Common myeloid progenitor, CD34-positive (primary cell): ENCODE measurements at regions not wholly inside any gene's neighbourhood (a gene's known extent, or its start where the extent isn't known, plus 50 kb on each side); places are given as distances from the start of the nearest gene placed in this dataset.

Experiments used
- CTCF ChIA-PET: fragments of 350-600 bp; sonication (Branson Sonifier 250); formaldehyde crosslinking; loops from one replicate; lab custom pipeline; 2021; ENCODE audit warnings: antibody characterized with exemption; lab: Charles Lee
- POLR2A ChIA-PET: fragments of 350-600 bp; sonication (Branson Sonifier 250); formaldehyde crosslinking; loops from one replicate; lab custom pipeline; 2021; ENCODE audit warnings: antibody characterized with exemption; lab: Charles Lee
- DNase-seq, 3 donors: peaks; one replicate each; pipeline versions ENCODE4 v3.0.0 to v3.0.0-alpha.2; 2013
- H3K27ac ChIP-seq, 2 experiments: 1 replicate in 1 of 2; 2 replicates in 1 of 2; pipeline ENCODE4 v1.7.0; 2013; ENCODE audit warnings: inconsistent platforms in 2 of 2, low read length in 2 of 2, mild to moderate bottlenecking in 2 of 2, low read depth in 1 of 2, moderate library complexity in 1 of 2; ENCODE audit not compliant: severe bottlenecking in 2 of 2, insufficient read depth in 1 of 2, poor library complexity in 1 of 2
- H3K27me3 ChIP-seq, 5 experiments: replicated peaks in 2 of 5; 1 replicate in 3 of 5; 2 replicates in 2 of 5; pipeline versions ENCODE4 v1.6.1 to v1.7.0; 2013; ENCODE audit warnings: low read length in 4 of 5, mild to moderate bottlenecking in 2 of 5, moderate library complexity in 2 of 5, inconsistent platforms in 1 of 5; ENCODE audit not compliant: insufficient read depth in 5 of 5, control insufficient read depth in 4 of 5
- H3K36me3 ChIP-seq, 4 experiments: 1 replicate in 2 of 4; 2 replicates in 2 of 4; pipeline versions ENCODE4 v1.6.1 to v1.7.0; 2013; ENCODE audit warnings: low read length in 3 of 4, control low read depth in 1 of 4, mild to moderate bottlenecking in 1 of 4; ENCODE audit not compliant: control insufficient read depth in 4 of 4, insufficient read depth in 4 of 4
- H3K4me1 ChIP-seq, 4 experiments: 1 replicate in 3 of 4; 2 replicates in 1 of 4; pipeline versions ENCODE4 v1.6.1 to v1.7.1; 2013; ENCODE audit warnings: low read length in 3 of 4, mild to moderate bottlenecking in 3 of 4, control low read depth in 1 of 4, inconsistent platforms in 1 of 4, moderate library complexity in 1 of 4; ENCODE audit not compliant: control insufficient read depth in 4 of 4, insufficient read depth in 4 of 4; ENCODE audit errors: control extremely low read depth in 1 of 4
- H3K4me3 ChIP-seq, 7 experiments: 1 replicate in 4 of 7; 2 replicates in 3 of 7; pipeline versions ENCODE4 v1.5.1 to v1.7.0; 2013; ENCODE audit warnings: mild to moderate bottlenecking in 7 of 7, low read length in 6 of 7, moderate library complexity in 6 of 7, inconsistent platforms in 2 of 7, low read depth in 2 of 7, control low read depth in 1 of 7; ENCODE audit not compliant: insufficient read depth in 4 of 7, control insufficient read depth in 1 of 7; ENCODE audit errors: extremely low read depth in 1 of 7
- H3K9me3 ChIP-seq, 5 experiments: 1 replicate in 4 of 5; 2 replicates in 1 of 5; pipeline versions ENCODE4 v1.6.1 to v1.7.1; 2013; ENCODE audit warnings: low read length in 4 of 5, mild to moderate bottlenecking in 2 of 5, inconsistent platforms in 1 of 5, low read depth in 1 of 5, moderate library complexity in 1 of 5; ENCODE audit not compliant: control insufficient read depth in 4 of 5, insufficient read depth in 2 of 5; ENCODE audit errors: control extremely low read depth in 1 of 5
- WGBS: methylation state at CpG from one replicate; pipeline ENCODE4 v1.1.5; 2013; ENCODE audit not compliant: insufficient coverage; 5-methylcytosine and 5-hydroxymethylcytosine counted together

GRCh38 chr1:229989591-229990248 lies 77.3 kb upstream of the GALNT2 start:
- H3K4me1 ChIP-seq = no peaks in the 10 kb centered on the region
- ChIA-PET CTCF (no interaction called here), POLR2A (no interaction called here)
- H3K4me3 ChIP-seq = no peak overlapping the region
- H3K36me3 ChIP-seq = no peaks in the 10 kb centered on the region
- WGBS = 42% methylated on average over 2 of the region's 4 CpGs
- no peak overlapping the region for H3K27ac ChIP-seq
- H3K27me3 ChIP-seq = peaks cover 0 to 2% (median 0%) of the 10 kb centered on the region in 5 experiments
- H3K9me3 ChIP-seq = no peaks in the 10 kb centered on the region
- no peak for DNase-seq

GRCh38 chr1:229990326-229990725 lies 76.7 kb upstream of the GALNT2 start:
- CTCF ChIA-PET = no interaction called here
- H3K9me3 ChIP-seq = no peaks in the 10 kb centered on the region
- no peak overlapping the region for H3K27ac ChIP-seq
- WGBS = 100% methylated on average over 2 of the region's 8 CpGs
- DNase-seq = no peak
- no peaks in the 10 kb centered on the region for H3K27me3 ChIP-seq
- POLR2A ChIA-PET = no interaction called here
- H3K36me3 ChIP-seq = no peaks in the 10 kb centered on the region
- no peaks in the 10 kb centered on the region for H3K4me1 ChIP-seq
- H3K4me3 ChIP-seq = no peak overlapping the region

DNA sequence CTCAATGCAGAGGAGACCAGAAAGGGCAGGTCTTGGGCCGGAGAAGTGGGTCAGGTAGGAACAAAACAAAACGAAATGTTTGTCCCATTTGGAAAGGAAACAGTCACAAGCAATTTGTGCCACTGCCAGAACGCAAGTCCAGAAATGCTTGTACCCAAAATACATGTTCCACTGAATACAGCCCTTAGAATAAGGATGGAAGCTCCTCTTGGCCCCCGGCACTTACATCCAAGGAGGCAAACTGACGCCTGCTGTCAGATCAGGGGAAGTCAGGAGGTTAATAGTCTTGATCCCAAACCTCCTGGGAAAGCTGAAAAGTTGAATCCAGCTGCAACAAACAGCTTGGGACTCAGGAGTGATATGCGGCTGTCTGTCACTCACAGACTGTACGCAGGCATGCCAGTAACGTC lies 75.9 kb upstream of the GALNT2 start:
- 100% methylated on average over 5 of the region's 8 CpGs for WGBS
- POLR2A ChIA-PET = interaction anchor here (0.6 kb wide), 1 partner anchor 113 kb away, joined by 3 read pairs; no protein-coding TSS in a partner anchor
- no peak for DNase-seq
- Histone ChIP-seq H3K36me3 (no peaks in the 10 kb centered on the region), H3K27me3 (no peaks in the 10 kb centered on the region), H3K4me1 (no peaks in the 10 kb centered on the region), H3K27ac (no peak overlapping the region), H3K9me3 (no peaks in the 10 kb centered on the region), H3K4me3 (no peak overlapping the region)
- CTCF ChIA-PET = interaction anchor here (0.8 kb wide), 1 partner anchor 620 kb away, joined by 3 read pairs; no protein-coding TSS in a partner anchor

DNA sequence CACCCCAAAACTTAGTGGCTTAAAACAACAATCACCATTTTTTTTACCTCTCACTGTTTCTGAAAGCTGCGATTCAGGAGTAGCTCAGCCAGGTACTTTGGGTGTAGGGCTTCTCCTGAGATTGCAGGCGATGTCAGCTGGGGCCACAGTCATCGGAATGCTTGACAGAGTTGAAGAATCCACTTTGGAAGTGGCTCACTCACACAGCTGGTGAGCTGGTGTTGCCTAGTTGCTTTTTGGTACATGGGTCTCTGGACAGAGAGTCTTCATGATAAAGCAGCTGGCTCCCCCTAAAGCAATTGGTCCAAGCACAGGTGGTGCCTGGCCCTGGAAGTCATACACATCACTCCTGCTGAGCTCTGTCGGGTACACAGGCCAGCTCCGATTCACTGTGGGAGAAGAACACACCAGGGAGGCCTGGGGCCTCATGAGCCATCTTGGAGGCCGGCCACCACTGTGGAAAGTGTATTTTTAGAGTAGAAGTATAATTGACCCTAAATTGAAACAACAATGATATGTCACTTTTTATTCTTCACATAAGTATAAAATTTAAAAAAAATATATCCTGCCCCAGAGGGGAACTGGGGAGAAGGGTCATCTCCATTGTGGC lies 75.2 kb upstream of the GALNT2 start:
- no peak for DNase-seq
- Histone ChIP-seq H3K4me3 (no peak overlapping the region), H3K4me1 (no peaks in the 10 kb centered on the region), H3K27me3 (no peaks in the 10 kb centered on the region), H3K27ac (no peak overlapping the region), H3K9me3 (no peaks in the 10 kb centered on the region), H3K36me3 (no peaks in the 10 kb centered on the region)
- CTCF ChIA-PET = interaction anchor here (0.6 to 0.8 kb wide), 4 partner anchors 8 to 1938 kb away, joined by 3 to 5 read pairs (median 3); no protein-coding TSS in a partner anchor
- WGBS = 98% methylated on average over 5 of the region's 6 CpGs
- POLR2A ChIA-PET = interaction anchor here (0.6 kb wide), 1 partner anchor 113 kb away, joined by 3 read pairs; no protein-coding TSS in a partner anchor

DNA sequence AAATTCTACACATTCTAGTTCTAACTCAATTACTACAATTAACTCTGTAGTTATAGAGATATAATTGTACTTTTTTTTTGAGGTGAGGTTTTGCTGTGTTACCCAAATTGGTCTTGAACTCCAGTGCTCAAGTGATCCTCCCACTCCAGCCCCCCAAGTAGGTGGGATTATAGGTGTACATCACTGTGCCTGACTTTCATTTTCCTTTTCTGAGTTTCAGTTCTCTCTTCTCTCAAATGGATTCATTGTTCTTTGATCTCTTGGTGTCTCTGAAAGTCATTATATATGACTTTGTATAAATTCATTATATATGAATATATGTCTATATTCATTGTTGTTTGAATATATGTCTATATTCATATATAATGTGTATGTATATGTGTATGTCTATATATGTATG lies 74.0 kb upstream of the GALNT2 start:
- no peaks in the 10 kb centered on the region for H3K27me3 ChIP-seq
- POLR2A ChIA-PET = no interaction called here
- CTCF ChIA-PET = no interaction called here

DNA sequence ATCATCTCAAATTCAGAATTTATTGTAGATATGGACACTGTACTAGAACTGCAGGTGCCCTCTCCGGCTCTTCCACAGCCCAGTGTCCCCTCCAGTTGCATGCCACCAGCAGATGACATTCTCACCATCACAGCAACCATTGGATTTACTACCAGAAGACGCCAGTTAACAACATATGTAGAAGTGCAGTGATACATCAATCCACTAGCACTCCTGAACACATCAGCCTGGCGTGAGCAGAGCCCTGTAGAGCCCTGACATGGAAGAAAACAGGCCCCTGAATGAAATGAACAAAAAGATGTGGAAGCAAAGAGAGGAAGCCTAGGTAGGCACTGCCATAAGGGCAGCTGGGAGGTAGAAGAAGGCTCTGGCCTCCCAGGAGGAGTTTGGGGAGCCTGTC lies 73.1 kb upstream of the GALNT2 start:
- POLR2A ChIA-PET = no interaction called here
- DNase-seq = no peak

More for the DNA sequence above, 74.0 kb upstream of the GALNT2 start:
- no peaks in the 10 kb centered on the region for H3K4me1 ChIP-seq
- H3K36me3 ChIP-seq = no peaks in the 10 kb centered on the region
- H3K4me3 ChIP-seq = no peak overlapping the region
- no peak overlapping the region for H3K27ac ChIP-seq
- DNase-seq = no peak
- no peaks in the 10 kb centered on the region for H3K9me3 ChIP-seq

DNA sequence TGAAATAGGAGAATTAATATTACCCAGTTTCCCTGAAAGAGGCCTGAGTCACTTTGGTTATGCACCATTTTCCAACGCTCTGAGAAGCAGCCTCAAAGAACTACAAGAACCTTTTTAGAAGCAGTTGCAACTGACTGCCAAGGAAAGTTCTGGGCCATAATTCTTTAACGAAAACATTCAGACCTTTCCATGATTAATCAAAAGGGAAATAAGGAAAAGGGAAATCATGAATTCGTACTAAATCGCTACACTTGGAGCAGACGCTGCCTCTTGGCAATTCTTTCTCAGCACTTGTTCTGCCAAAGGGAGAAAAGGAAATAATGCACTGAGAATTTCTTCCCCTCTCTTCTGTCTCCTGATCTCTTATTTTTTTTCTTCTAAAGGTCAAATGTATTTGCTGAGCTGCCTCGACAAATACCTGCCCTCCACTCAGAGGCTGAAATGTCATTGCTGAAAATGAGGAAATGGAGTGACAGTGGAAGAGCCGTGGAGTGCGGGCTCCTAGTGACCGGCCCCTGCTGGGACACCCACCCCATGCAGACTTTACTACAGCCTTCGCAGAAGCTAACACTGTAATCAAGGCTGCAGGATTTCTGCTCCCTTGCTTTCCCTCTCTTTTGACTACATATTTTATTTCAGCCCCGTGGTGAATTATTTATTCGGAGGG lies 67.9 kb upstream of the GALNT2 start:
- WGBS = 85% methylated on average over 4 of the region's 12 CpGs
- Histone ChIP-seq H3K9me3 (no peaks in the 10 kb centered on the region), H3K27me3 (peaks cover 0 to 4% (median 0%) of the 10 kb centered on the region in 5 experiments), H3K36me3 (no peaks in the 10 kb centered on the region), H3K4me1 (peaks cover 0 to 3% (median 0%) of the 10 kb centered on the region in 4 experiments), H3K27ac (no peak overlapping the region), H3K4me3 (no peak overlapping the region)
- DNase-seq = no peak
- POLR2A ChIA-PET = no interaction called here
- CTCF ChIA-PET = no interaction called here

More for the DNA sequence above, 73.1 kb upstream of the GALNT2 start:
- CTCF ChIA-PET = no interaction called here
- Histone ChIP-seq H3K36me3 (no peaks in the 10 kb centered on the region), H3K27ac (no peak overlapping the region), H3K4me3 (no peak overlapping the region), H3K9me3 (no peaks in the 10 kb centered on the region), H3K4me1 (no peaks in the 10 kb centered on the region), H3K27me3 (no peaks in the 10 kb centered on the region)
- 100% methylated on average over 1 of the region's 3 CpGs for WGBS
